HepG2 (cell line): ENCODE measurements at regions not wholly inside any gene's neighbourhood (a gene's known extent, or its start where the extent isn't known, plus 50 kb on each side); places are given as distances from the start of the nearest gene placed in this dataset.

Experiments
- ATAC-seq: fragments of 200-7000 bp; cut with Tn5 transposase; 3 replicates; pipeline ENCODE4 v1.9.1; 2020; ENCODE audit warnings: mild to moderate bottlenecking, moderate library complexity
- BruUV-seq: library from RNA; stranded (reverse); fragments of 400-500 nt; replicated peaks from 2 replicates; lab custom pipeline; 2021; lab: Mats Ljungman, UMichigan
- CTCF ChIA-PET: fragments of 300-600 bp; formaldehyde crosslinking; extraction: SDS; loops from one replicate; lab custom pipeline; 2021; ENCODE audit warnings: low total read pairs, inconsistent platforms, low intra/inter-chr PET ratio; lab: Yijun Ruan, JAX
- POLR2A ChIA-PET: fragments of 350-600 bp; sonication (Branson Sonifier 250); formaldehyde crosslinking; loops from one replicate; lab custom pipeline; 2020; ENCODE audit warnings: antibody characterized with exemption, inconsistent platforms; lab: Yijun Ruan, JAX
- DNase-seq: peaks from one replicate; pipeline ENCODE4 v3.0.0-alpha.2; 2015; ENCODE audit warnings: low spot score
- FAIRE-seq: peaks from 3 replicates; lab custom pipeline; 2011; peaks lifted over from hg19 to GRCh38; lab: Jason Lieb, UNC
- H2AFZ ChIP-seq: one replicate; pipeline ENCODE4 v1.6.1; 2011; ENCODE audit warnings: low read length, inconsistent platforms
- H3K27ac ChIP-seq: fragments of 300-600 bp; 3 replicates; pipeline ENCODE4 v1.8.0; 2011; ENCODE audit warnings: mixed run types, mild to moderate bottlenecking, mixed read lengths, low read length, inconsistent platforms; ENCODE audit not compliant: insufficient read depth; ENCODE audit errors: extremely low read length
- H3K27me3 ChIP-seq, 2 experiments: fragments of 200-600 bp in 1 of 2; 2 replicates in 1 of 2; 3 replicates in 1 of 2; pipeline versions ENCODE4 v1.6.0 to v1.8.0; 2011; ENCODE audit warnings: low read length in 2 of 2, mild to moderate bottlenecking in 2 of 2, moderate library complexity in 2 of 2, inconsistent platforms in 1 of 2; ENCODE audit not compliant: insufficient read depth in 2 of 2, control insufficient read depth in 1 of 2
- H3K36me3 ChIP-seq, 2 experiments: fragments of 200-600 bp in 1 of 2; replicated peaks in 1 of 2; 2 replicates in 1 of 2; 3 replicates in 1 of 2; pipeline versions ENCODE4 v1.5.1 to v1.8.0; 2011; ENCODE audit warnings: low read length in 2 of 2, inconsistent platforms in 1 of 2; ENCODE audit not compliant: insufficient read depth in 2 of 2, control insufficient read depth in 1 of 2
- H3K4me1 ChIP-seq: 2 replicates; pipeline ENCODE4 v1.5.1; 2012; ENCODE audit warnings: low read length, inconsistent platforms; ENCODE audit not compliant: insufficient read depth
- H3K4me2 ChIP-seq: 2 replicates; pipeline ENCODE4 v1.6.0; 2011; ENCODE audit warnings: low read depth, low read length, inconsistent platforms
- H3K4me3 ChIP-seq, 3 experiments: fragments of 200-600 bp in 1 of 3; sonication (generic), shearing (Covaris generic) in 1 of 3; replicated peaks in 1 of 3; 2 replicates each; pipeline ENCODE4 v1.5.1; 2011 to 2016; ENCODE audit warnings: low read length in 3 of 3, inconsistent platforms in 2 of 3, low read depth in 2 of 3, mild to moderate bottlenecking in 2 of 3, control low read depth in 1 of 3, mixed read lengths in 1 of 3; ENCODE audit not compliant: insufficient read depth in 1 of 3
- H3K79me2 ChIP-seq: one replicate; pipeline ENCODE4 v1.6.1; 2011; ENCODE audit warnings: low read length, inconsistent platforms; ENCODE audit not compliant: insufficient read depth
- H3K9ac ChIP-seq: 2 replicates; pipeline ENCODE4 v1.6.0; 2011; ENCODE audit warnings: mild to moderate bottlenecking, low read depth, low read length, inconsistent platforms; ENCODE audit not compliant: insufficient read depth
- H3K9me3 ChIP-seq: 2 replicates; pipeline ENCODE4 v1.5.1; 2012; ENCODE audit warnings: mild to moderate bottlenecking, low read length
- H4K20me1 ChIP-seq: 2 replicates; pipeline ENCODE4 v1.6.0; 2011; ENCODE audit warnings: inconsistent platforms, mild to moderate bottlenecking, low read length, moderate library complexity; ENCODE audit not compliant: insufficient read depth
- ARID4A ChIP-seq: sonication (generic); formaldehyde crosslinking; IDR thresholded peaks from 2 replicates; pipeline ENCODE4 v1.5.0; 2020; ENCODE audit warnings: mild to moderate bottlenecking, missing genetic modification reagents, borderline replicate concordance
- MXD1 ChIP-seq: sonication (generic); formaldehyde crosslinking; IDR thresholded peaks from 2 replicates; pipeline ENCODE4 v1.4.0; 2020; ENCODE audit warnings: mild to moderate bottlenecking, missing genetic modification reagents
- PPARG ChIP-seq: conservative IDR thresholded peaks from 2 replicates; pipeline ENCODE4 v1.6.1; 2016; ENCODE audit warnings: missing biosample characterization, missing genetic modification reagents
- ZFYVE20 ChIP-seq: sonication (generic); formaldehyde crosslinking; IDR thresholded peaks from 2 replicates; pipeline ENCODE4 v1.8.0; 2023; ENCODE audit warnings: low read depth, mild to moderate bottlenecking, moderate library complexity, missing genetic modification reagents, borderline replicate concordance
- ZSCAN20 ChIP-seq: sonication (generic); formaldehyde crosslinking; IDR thresholded peaks from 2 replicates; pipeline ENCODE4 v1.4.0; 2020; ENCODE audit warnings: missing genetic modification reagents, mild to moderate bottlenecking, borderline replicate concordance
- WGBS: methylation state at CpG from one replicate; pipeline ENCODE4 v1.1.6; 2017; ENCODE audit warnings: low lambda C conversion rate; 5-methylcytosine and 5-hydroxymethylcytosine counted together
- in situ Hi-C: cut with HindIII; loops from 2 replicates; pipeline ENCODE4 v1.10.0; 2017; ENCODE audit warnings: low pct_unique_long_range_greater_than_20kb; ENCODE audit not compliant: extremely low pct_ligation_motif_present
- intact Hi-C: fragments of 100-400 bp; cut with micrococcal nuclease; formaldehyde crosslinking; loops from one replicate; pipeline ENCODE4 v1.10.0; 2022; ENCODE audit not compliant: unreplicated experiment

- TF ChIP-seq ZFYVE20 (CRISPR knock-in tag) (no peak), ARID4A (CRISPR knock-in tag) (peak; percentile 7; the same call in 1 of the 2 replicates)
These were observed 235.1 kb downstream of the UACA start (continued) for GRCh38 chr15:70528270-70528706.

GRCh38 chr15:70526974-70527325 is 236.4 kb downstream of the UACA start:
- no peaks in the 10 kb centered on the region for H3K9me3 ChIP-seq
- no peak for ATAC-seq
- no peak overlapping the region for H3K27ac ChIP-seq
- no peak overlapping the region for H3K9ac ChIP-seq
- intact Hi-C loops (no loop called here), in situ Hi-C loops (no loop called here)
- WGBS = 25% methylated on average over 6 of the region's 6 CpGs
- TF ChIP-seq MXD1 (CRISPR knock-in tag) (no peak), ZSCAN20 (CRISPR knock-in tag) (no peak), PPARG (CRISPR knock-in tag) (no peak)
- no TSS peak for BruUV-seq
- H3K4me2 ChIP-seq = no peak overlapping the region
- H3K27me3 ChIP-seq = peaks cover 1 to 13% of the 10 kb centered on the region in 2 experiments; a peak in 3 of 5 replicates
- H3K4me3 ChIP-seq = no peak overlapping the region
- no peak overlapping the region for H2AFZ ChIP-seq
- H3K36me3 ChIP-seq = no peaks in the 10 kb centered on the region
- H4K20me1 ChIP-seq = no peaks in the 10 kb centered on the region
- ChIA-PET CTCF (no interaction called here), POLR2A (no interaction called here)
- peaks cover 41% of the 10 kb centered on the region for H3K4me1 ChIP-seq
- no peaks in the 10 kb centered on the region for H3K79me2 ChIP-seq
- DNase-seq = no peak
- FAIRE-seq = no peak
